ENCODE measurements at regions not wholly inside any gene's neighbourhood (a gene's known extent, or its start where the extent isn't known, plus 50 kb on each side); places are given as distances from the start of the nearest gene placed in this dataset.

DNA sequence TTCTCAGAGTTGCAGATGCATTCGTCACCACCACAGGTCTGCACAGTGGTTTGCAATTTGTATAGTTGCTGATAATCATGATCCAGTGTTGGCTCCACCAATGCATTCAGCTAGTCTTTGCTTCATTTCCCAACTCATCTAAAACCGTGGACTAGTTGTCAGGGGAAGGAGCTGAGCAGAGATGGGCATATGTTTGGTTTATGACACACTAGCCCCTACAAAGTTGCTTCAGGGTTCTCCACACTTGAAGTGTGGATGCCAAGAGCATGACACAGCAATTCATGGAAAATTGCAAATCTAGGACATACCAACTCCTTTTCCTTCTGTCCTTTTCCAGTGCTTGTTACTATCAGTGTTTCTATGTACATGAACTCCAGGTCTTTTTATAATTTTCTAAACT is 168.0 kb downstream of the TNFSF13B start:
- no peak for DNase-seq (ENCODE audit: low read depth)

- no peak for DNase-seq (ENCODE audit: low read depth)
Observed at GRCh38 chr13:108439556-108439955, 170.0 kb downstream of the TNFSF13B start.

DNA sequence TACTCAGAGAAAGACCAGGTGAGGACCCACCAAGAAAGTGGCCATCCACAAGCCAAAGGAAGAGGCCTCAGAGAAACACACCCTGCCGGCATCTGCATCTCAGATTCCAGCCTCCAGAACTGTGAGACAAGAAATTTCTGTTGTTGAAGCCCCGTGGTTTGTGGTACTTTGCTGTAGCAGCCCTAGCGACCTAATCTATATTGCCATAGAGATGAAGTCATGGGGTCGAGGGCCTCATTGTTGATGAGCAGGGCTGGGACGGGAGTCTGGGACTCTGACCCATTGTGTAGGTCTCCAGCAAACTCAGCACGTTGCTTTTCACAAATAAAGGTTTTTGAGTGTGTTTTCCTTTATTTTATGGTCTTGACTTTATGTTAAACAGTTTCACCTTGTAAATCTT is 174.9 kb downstream of the TNFSF13B start:
- DNase-seq (ENCODE audit: low read depth) = no peak

GRCh38 chr13:108448891-108449290 is 179.4 kb downstream of the TNFSF13B start:
- no peak for DNase-seq (ENCODE audit: low read depth)

GRCh38 chr13:108451121-108451520 is 178.3 kb upstream of the MYO16 start:
- no peak for DNase-seq (ENCODE audit: low read depth)

GRCh38 chr13:108455320-108455719 is 174.1 kb upstream of the MYO16 start:
- no peak for DNase-seq (ENCODE audit: low read depth)

GRCh38 chr13:108460043-108460442 is 169.4 kb upstream of the MYO16 start:
- DNase-seq (ENCODE audit: low read depth) = no peak

DNA sequence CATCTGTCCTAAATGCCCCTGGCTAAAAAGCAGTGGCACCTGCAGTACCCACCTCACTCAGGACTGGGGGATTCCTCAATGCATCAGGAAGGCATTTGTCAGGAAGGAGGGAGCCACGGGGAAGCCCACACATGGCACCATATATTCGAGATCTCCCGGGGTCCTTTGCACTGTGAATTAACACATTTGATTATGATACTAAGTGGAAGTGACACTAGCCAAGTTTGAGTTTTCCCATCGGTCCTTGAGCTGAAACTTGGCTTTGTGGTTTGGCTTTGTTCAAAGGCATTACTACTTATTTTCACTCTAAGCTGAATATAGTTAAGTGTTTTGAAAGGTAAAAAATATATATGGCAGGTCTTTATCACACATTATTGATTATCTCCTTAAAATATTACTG is 168.7 kb upstream of the MYO16 start:
- no peak for DNase-seq (ENCODE audit: low read depth)

DNA sequence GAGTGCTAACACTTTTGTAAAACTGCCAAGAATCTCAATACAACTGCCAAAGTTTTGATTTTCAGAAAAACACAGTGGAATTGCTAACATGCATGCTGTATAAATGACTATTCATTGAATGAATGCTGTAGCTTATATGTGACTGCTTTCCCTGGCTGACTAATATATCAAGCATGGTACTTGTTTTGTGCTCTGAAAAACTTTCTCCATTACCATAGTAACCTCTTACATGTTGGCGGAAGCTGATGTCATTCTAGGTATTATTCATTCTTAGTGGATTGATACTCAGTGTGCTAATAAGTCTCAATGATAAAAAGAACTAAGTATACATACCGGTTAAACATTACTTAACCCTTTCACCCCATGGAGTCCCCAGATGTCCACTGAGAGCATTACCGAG is 166.1 kb upstream of the MYO16 start:
- peak; percentile 3 for DNase-seq (ENCODE audit: low read depth)

DNA sequence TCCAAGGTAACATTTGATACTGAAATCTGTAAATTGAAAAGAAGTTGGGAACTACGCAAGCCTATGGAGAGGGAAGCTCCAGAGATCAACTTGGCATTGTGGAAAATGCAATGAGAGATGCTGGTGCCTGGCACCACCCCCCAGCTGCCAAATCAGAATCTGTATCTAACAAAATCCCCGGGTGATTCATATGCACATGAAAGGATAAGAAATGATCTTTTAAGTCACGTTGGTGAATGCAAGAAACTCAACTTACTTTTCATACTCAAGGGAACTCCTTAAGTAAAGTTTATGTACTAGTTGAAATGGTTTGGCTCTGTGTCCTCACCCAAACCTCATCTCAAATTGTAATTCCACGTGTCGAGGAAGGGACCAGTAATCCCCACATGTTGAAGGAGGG is 158.5 kb upstream of the MYO16 start:
- no peak for DNase-seq (ENCODE audit: low read depth)

DNA sequence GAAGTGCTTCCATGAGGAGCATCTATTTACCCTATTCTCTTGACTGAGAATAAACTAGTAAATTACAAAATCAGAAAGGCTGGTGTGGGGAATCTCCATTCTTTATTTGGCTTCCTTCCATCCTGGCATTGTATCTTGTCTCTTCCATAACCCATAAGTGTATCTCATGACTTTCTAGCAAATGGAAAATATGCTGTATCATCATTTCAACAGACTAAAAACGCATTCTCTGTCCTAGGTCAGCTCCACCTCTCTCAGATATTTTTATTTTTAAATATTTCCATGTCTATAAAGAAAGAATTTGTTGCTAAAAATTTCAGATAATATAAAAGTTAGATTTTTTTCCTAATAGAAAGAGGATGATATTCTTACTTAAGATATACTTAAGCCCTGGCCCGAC is 154.2 kb upstream of the MYO16 start:
- DNase-seq (ENCODE audit: low read depth) = no peak

GRCh38 chr13:108477376-108477775 is 152.0 kb upstream of the MYO16 start:
- no peak for DNase-seq (ENCODE audit: low read depth)

DNA sequence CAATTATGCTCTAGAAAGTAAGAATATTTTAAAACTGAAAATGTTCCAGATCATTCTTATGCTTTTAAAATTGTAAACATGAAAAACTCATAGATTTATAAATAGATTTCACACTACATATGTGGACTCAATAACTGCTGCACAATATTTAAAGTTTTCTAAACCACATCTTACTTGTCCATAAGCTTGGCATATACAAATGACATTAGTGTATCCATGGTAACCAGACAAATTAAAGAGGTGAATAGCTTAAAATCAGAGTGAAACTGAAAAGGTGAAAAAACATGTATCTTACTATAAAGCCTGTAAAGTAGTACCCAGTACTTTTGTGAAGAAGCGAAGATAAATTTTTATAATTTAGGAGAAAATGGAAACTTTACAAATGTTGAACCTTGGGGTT is 151.2 kb upstream of the MYO16 start:
- no peak for DNase-seq (ENCODE audit: low read depth)

- DNase-seq (ENCODE audit: low read depth) = no peak
Observed at GRCh38 chr13:108483981-108484380, 145.4 kb upstream of the MYO16 start.

GRCh38 chr13:108486096-108486495 is 143.3 kb upstream of the MYO16 start:
- DNase-seq (ENCODE audit: low read depth) = no peak

DNA sequence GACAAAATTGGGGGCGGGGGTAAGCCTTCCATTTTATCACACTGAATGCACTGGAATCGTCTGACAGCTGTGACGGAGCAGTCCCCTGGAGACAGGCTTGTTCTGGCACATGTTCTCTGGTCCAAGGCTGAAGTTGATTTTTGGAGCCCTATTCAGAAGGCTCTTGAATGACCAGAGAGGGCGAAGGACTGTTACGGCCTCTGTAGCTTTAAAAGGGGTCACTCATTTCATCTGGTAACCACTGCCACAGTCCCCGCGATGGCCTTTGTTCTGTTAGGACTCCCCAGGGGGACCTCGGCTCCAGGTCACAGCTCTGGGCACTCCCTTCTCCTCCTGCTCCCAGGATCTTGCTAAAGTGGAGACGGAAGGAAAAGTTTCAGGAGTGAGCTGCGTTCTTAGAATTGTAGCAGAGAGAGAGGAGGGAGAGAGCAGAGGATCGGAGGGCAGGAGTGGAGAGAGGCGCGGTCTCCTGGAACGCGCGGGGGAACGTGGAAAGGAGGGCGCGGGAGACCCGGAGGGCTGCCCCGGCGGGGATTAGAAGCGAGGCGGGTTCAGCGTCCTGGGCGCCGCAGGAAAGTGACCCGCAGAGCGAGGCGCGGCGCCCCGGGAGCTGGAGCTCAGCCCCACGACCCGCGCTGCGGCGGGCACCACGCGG is 134.3 kb upstream of the MYO16 start:
- no peak for DNase-seq (ENCODE audit: low read depth)

DNA sequence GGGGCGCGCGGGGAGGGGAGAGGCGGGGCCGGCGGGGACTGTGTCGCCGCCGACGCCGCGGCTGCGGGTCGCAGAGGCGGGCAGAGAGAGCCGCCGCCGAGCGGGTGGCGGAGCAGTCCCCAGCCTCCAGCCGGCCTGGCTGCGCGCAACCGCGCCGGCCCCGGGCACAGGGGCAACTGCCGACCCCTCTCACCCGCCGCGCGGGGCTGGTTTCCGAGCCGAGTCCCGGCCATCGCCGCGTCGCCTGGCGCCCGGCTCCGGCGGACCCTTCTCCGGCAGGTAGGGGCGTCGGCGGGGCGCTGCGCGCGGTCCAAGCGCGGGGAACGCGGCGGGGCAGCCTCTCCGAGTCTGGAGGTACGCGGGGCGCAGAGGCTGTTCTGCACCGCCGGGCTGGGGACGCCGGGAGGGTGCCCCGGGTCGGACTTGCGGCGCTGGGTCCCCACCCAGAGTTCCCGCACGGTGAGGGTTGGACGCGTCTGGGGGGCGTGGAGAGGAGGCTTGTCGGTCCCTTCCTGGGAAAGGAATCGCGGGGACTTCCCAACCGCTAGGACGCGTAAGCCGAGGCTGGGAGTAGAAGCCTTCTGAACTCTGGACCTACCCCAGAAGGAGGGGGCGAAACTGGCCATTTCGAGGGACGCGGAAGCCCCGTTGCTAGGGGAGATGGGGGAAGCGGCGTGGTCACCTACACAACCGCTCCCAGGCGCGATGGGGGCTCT is 133.6 kb upstream of the MYO16 start:
- DNase-seq (ENCODE audit: low read depth) = no peak

DNA sequence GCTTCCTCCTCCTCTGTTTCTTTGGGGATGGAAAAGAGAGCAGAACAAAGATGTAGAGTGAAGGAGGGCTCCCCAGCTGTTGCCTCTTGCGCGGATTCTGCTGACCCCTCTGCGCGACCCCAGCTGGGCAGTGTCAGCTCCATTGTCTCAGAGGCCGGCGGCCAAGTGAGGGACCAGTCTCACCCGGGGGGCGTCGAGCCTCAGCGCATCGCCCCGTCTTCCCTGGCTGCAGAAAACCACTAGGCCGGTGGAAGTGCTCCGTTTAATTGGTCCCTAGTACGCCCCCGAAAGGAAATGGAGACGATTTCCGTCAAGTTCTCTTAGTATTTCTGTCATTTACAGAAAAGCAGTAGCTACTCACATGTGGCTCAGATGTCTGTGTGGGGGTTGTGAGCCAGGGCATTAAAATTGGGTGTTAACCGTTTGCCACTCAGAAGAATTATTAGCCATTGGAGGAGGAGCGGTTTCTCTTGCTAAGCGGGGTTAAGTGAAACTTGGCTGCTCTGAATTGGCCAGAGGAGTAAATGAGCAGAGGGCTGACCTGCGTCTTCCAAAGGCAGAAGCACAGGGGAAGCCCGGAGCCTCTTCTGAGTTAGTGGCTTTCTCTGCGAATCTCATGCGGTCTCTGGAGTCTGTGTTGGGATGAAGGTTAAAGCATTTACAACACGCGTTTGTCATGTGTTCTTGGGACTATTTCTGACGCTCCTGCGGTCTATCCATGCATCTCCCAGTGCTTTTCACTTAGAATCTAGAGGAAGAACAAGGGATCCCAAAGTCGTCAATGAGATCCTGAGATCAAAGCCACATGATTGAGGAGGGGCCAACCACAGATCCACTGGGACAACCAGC is 132.8 kb upstream of the MYO16 start:
- no peak for DNase-seq (ENCODE audit: low read depth)

- DNase-seq (ENCODE audit: low read depth) = no peak
Observed at GRCh38 chr13:108500711-108501110, 128.7 kb upstream of the MYO16 start.

DNA sequence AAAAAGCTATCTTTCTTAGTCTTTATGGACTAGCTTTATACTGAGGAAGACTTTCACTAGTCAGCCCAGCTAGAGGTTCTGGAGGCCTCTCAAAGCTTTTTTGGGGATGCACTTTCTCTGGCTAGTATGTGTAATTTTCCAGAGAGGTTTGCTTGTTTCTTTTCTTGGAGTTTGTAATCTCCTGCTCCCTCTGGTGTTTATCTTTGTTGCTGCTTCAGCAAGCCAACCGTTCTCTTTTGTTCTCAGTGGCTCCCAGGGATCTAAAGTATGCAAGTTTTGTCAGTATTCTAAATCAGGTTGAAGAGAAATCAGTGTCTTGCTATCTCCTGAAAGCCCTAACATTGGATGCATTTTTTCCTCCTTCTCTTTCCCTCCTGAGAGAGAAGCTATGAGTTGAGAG is 121.1 kb upstream of the MYO16 start:
- DNase-seq (ENCODE audit: low read depth) = no peak

- no peak for DNase-seq (ENCODE audit: low read depth)
Observed at GRCh38 chr13:108525827-108526226, 103.6 kb upstream of the MYO16 start.

DNA sequence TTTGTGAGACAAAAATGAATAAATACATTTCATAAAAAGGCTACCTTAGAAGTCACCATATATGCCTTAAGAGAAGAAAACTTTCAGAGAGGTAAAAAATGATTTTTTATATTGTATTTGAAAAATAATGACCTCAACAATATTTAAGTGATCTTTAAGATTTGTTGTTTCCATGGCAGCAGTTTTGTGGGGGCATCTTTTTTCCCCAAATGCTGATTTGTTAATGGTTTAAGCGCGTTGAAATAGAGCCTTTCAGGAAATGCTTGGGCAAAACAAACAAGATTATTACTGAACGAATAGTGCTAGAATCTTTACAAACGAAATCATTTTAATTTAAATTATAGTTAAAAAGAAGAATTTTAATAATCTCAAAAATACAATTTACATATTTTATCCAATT is 103.1 kb upstream of the MYO16 start:
- no peak for DNase-seq (ENCODE audit: low read depth)

DNA sequence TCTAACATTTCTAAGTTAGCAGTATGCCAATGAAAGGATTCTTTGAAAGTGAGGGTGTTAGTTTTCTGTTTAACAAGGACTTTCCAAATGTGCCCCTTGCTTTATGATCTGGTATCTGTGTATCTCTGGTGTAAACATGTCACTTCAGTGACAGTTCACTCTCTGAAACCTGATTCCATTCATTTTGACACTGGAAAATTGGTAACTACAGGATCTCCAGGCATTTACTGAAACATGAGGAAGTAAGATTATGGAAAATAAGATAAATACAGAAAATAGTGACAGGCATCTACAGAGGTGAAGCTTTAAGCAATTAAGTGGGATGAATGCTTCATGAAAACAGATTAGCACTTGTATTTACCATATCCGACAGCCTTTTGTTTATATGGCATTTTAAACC is 101.6 kb upstream of the MYO16 start:
- DNase-seq (ENCODE audit: low read depth) = no peak

Measured in GM04503 (cell line).